ENCODE measurements at regions not wholly inside any gene's neighbourhood (a gene's known extent, or its start where the extent isn't known, plus 50 kb on each side); places are given as distances from the start of the nearest gene placed in this dataset.

GRCh38 chr3:78483090-78483489 lies 1284.7 kb downstream of the ROBO1 start:
- H3K4me3 ChIP-seq (ENCODE audit: low read depth, low read length) = no peak overlapping the region
- DNase-seq (ENCODE audit: low read depth) = no peak
- TF ChIP-seq, protein P1, sequence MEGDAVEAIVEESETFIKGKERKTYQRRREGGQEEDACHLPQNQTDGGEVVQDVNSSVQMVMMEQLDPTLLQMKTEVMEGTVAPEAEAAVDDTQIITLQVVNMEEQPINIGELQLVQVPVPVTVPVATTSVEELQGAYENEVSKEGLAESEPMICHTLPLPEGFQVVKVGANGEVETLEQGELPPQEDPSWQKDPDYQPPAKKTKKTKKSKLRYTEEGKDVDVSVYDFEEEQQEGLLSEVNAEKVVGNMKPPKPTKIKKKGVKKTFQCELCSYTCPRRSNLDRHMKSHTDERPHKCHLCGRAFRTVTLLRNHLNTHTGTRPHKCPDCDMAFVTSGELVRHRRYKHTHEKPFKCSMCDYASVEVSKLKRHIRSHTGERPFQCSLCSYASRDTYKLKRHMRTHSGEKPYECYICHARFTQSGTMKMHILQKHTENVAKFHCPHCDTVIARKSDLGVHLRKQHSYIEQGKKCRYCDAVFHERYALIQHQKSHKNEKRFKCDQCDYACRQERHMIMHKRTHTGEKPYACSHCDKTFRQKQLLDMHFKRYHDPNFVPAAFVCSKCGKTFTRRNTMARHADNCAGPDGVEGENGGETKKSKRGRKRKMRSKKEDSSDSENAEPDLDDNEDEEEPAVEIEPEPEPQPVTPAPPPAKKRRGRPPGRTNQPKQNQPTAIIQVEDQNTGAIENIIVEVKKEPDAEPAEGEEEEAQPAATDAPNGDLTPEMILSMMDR (IDR thresholded peaks at IDR 0.05; ENCODE audit: insufficient read depth, low read depth, low read length) = no peak

DNA sequence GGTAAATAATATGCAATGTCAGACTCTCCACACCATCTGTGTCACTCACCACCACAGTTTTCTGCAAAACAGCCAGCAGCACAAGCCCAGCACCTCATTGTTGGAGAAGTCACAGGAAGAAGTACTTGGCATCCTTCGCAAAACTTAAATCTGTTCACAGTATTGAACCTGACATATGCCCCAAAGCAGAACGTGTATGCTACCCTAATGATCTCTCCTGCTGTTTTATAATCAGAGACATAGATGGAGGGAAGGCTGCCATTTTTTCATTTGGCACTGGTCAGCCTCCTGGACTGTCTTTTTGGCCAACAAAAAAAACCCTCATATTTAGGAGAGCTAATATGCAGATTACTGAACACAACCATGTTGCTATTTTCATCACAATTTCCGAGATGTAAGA lies 1272.9 kb downstream of the ROBO1 start:
- no peak overlapping the region for H3K4me3 ChIP-seq (ENCODE audit: low read depth, low read length)
- TF ChIP-seq, protein P1 (IDR thresholded peaks at IDR 0.05; ENCODE audit: insufficient read depth, low read depth, low read length) = no peak
- no peak for DNase-seq (ENCODE audit: low read depth)

DNA sequence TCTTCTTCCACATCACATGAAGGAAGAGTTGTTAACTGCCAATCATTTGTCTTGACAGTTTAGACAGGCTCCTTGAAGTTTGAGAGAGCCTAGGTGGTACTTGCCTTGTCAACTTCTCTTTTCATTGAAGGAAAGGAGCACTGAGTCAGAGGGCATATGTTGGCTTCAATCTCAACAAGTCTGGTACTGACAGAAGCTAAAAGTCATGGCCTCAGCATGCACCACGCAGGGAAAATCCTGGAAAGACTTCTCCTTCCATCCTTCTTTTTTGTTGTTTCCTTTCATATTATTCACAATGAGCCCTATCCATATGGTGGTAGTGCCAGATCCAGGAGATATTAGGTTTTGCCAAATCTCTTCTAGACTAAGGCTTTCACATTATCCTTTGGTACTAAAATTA lies 1272.5 kb downstream of the ROBO1 start:
- no peak for DNase-seq (ENCODE audit: low read depth)
- TF ChIP-seq, protein P1 (IDR thresholded peaks at IDR 0.05; ENCODE audit: insufficient read depth, low read depth, low read length) = no peak
- no peak overlapping the region for H3K4me3 ChIP-seq (ENCODE audit: low read depth, low read length)

- TF ChIP-seq, protein P1 (IDR thresholded peaks at IDR 0.05; ENCODE audit: insufficient read depth, low read depth, low read length) = no peak
- DNase-seq (ENCODE audit: low read depth) = no peak
- H3K4me3 ChIP-seq (ENCODE audit: low read depth, low read length) = no peak overlapping the region
Measured at GRCh38 chr3:78496501-78496900, 1271.3 kb downstream of the ROBO1 start.

GRCh38 chr3:78497021-78497420 lies 1270.8 kb downstream of the ROBO1 start:
- DNase-seq (ENCODE audit: low read depth) = no peak
- no peak overlapping the region for H3K4me3 ChIP-seq (ENCODE audit: low read depth, low read length)
- TF ChIP-seq, protein P1 (IDR thresholded peaks at IDR 0.05; ENCODE audit: insufficient read depth, low read depth, low read length) = no peak

DNA sequence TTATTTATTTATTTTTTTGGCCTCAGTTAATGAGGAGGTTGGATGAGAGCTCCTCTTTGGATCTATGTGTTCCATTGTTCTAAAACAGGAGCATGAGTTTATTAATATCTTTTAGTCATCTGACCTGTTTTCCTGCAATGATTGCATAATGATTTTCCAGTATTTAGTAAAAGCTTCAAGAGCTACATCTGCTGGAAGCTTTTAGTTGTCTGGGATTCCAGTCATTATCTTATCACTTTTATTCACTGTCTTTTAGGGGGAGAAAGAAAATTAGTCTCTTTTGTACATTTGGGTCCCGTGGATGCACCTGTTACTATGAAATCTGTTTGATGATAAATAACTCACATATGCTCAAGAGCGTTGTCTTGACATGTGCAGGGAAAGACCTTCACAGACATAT lies 1270.0 kb downstream of the ROBO1 start:
- DNase-seq (ENCODE audit: low read depth) = peak; percentile 52
- H3K4me3 ChIP-seq (ENCODE audit: low read depth, low read length) = no peak overlapping the region
- TF ChIP-seq, protein P1 (IDR thresholded peaks at IDR 0.05; ENCODE audit: insufficient read depth, low read depth, low read length) = no peak

GRCh38 chr3:78506061-78506460 lies 1261.7 kb downstream of the ROBO1 start:
- peak; percentile 6 for DNase-seq (ENCODE audit: low read depth)
- H3K4me3 ChIP-seq (ENCODE audit: low read depth, low read length) = no peak overlapping the region
- TF ChIP-seq, protein P1 (IDR thresholded peaks at IDR 0.05; ENCODE audit: insufficient read depth, low read depth, low read length) = no peak
